MG63 (cell line): ENCODE measurements at regions not wholly inside any gene's neighbourhood (a gene's known extent, or its start where the extent isn't known, plus 50 kb on each side); places are given as distances from the start of the nearest gene placed in this dataset.

Experiments used
- DNase-seq: peaks from one replicate; pipeline ENCODE4 v3.0.0-alpha.2; 2020
- H3K27me3 ChIP-seq: fragments of 250-450 bp; sonication (Bioruptor Pico); 2 replicates; pipeline ENCODE4 v1.5.1; 2020; ENCODE audit warnings: mild to moderate bottlenecking, moderate library complexity
- H3K36me3 ChIP-seq: fragments of 250-450 bp; sonication (Bioruptor Pico); 2 replicates; pipeline ENCODE4 v1.5.1; 2020; ENCODE audit warnings: mild to moderate bottlenecking, moderate library complexity
- H3K4me3 ChIP-seq: fragments of 250-450 bp; sonication (Bioruptor Pico); 2 replicates; pipeline ENCODE4 v1.5.1; 2020; ENCODE audit warnings: mild to moderate bottlenecking, moderate library complexity
- H3K9me3 ChIP-seq: fragments of 250-450 bp; sonication (Bioruptor Pico); 2 replicates; pipeline ENCODE4 v1.5.1; 2020; ENCODE audit warnings: mild to moderate bottlenecking, moderate library complexity

DNA sequence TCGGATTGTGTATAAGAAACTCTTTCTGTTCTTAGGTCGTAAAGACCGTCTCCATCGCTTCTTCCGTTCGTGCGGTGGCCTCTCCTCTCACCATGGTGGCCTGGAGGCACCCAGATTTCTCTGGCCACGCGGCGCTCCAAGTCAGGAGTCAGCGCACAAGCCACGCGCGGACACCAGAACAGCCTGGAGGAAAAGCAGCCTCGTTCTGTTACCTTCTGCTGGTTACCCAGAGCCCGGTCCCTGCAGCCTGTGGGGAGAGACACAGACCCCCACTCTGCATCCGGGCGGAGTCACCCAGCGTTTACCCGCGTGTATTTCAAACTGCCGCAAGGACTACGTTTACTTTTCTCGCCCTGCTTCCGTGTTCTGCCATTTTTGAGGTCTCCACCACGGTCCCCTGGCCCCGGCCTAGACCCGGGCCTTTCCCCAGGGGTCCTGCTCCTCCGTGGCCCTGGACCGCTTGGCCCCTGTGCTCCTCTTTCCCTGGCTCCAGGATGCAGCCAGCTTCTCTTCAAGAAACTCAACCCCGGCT, 776.1 kb downstream of the BRD1 start:
- Histone ChIP-seq H3K9me3 (no peaks in the 10 kb centered on the region), H3K36me3 (no peaks in the 10 kb centered on the region), H3K27me3 (no peaks in the 10 kb centered on the region; the same call in 1 of the 2 replicates), H3K4me3 (peak overlapping the region; percentile 51)
- DNase-seq = no peak

GRCh38 chr22:49049691-49050090, 778.0 kb downstream of the BRD1 start:
- Histone ChIP-seq H3K27me3 (no peaks in the 10 kb centered on the region; the same call in 1 of the 2 replicates), H3K36me3 (no peaks in the 10 kb centered on the region), H3K4me3 (no peak overlapping the region), H3K9me3 (no peaks in the 10 kb centered on the region)
- DNase-seq = no peak

DNA sequence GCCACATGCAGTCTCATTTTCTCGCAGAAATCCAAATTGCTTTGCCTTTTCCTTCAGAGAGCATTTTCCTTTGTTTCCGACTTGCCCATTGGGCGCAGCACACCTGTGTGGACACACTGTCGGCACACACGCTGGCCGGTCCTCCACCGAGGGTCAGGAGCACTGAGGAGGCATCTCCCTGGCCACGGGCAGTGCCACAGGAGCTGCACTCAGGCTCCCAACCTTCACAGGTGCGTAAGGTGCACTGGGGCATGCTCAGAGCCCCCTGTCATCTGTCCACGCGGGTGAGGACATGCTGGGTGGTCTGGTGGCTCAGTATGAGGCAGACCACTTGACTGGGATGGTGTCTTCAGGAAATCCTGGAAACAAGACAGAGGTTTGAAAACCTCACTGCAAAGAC, 779.1 kb downstream of the BRD1 start:
- no peaks in the 10 kb centered on the region for H3K27me3 ChIP-seq
- no peak overlapping the region for H3K4me3 ChIP-seq
- H3K9me3 ChIP-seq = no peaks in the 10 kb centered on the region
- DNase-seq = no peak
- H3K36me3 ChIP-seq = no peaks in the 10 kb centered on the region

GRCh38 chr22:49047447-49047846, 780.2 kb downstream of the BRD1 start:
- no peak overlapping the region for H3K4me3 ChIP-seq
- no peak for DNase-seq
- no peaks in the 10 kb centered on the region for H3K36me3 ChIP-seq
- H3K27me3 ChIP-seq = no peaks in the 10 kb centered on the region
- no peaks in the 10 kb centered on the region for H3K9me3 ChIP-seq

DNA sequence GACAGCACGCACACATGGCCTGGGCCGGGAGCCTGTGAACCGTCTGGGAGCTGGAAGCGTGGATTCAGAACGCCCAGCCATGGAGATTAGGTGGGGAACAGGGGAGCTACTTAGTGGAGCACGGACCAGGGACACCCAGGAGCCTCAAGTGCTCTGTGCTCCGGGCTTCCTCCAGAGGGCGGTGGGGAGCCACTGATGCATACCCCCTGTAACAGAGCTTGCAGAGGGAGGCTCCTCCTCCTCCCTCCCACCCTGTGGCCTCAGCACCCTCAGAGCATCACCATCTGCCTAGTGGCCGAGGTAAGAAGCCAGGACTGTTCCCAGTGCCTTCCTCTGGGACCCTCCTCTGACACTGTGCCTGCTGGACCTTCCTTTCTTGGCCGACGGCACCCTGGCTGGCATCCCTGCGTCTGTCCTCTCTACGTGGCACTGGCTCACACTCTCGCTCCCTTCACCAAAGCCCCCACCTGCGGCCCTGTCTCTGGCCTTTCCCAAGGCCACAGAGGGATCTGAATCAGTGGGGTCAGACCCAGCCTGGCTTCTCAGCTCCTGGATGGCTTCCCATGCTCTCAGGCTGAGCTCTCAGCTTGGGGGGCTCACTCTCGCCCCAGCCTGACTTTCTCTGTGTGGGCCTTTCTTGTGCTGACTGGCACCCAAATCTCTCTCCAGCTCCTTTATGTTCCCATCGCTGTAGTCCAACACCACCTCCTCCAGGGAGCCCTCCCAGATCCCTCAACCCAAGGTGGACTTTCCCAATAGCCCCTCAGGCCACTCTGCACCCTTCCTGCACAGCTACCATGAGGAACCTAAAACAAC, 780.9 kb downstream of the BRD1 start:
- H3K27me3 ChIP-seq = no peaks in the 10 kb centered on the region
- DNase-seq = peak; percentile 37
- no peak overlapping the region for H3K4me3 ChIP-seq
- H3K9me3 ChIP-seq = no peaks in the 10 kb centered on the region
- H3K36me3 ChIP-seq = no peaks in the 10 kb centered on the region

DNA sequence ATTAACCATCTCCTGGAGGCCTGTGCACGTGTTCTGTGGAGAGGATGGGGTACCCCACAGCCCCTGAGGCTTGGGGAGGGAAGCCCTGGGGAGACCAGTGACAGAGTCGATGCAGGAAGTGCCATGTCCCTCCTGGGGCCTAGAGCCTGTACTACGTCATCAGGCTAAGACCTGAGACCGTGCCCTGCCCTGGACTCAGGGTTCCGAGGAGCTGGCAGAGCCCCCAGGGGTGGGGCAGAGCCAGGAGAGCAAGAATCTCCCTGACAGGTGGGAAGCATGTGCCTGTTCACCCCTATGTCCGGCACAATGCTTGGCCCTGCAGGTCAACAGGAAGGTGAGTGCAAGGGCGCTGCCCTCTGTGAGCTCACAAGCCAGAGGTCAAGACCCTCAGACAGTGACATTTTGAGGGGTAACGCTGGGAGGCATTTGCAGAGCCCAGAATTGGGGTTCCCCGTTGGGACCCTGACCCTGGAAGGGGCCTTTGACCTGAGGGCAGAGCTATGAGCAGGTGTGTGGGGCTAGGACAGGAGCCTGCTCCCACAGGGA, 781.6 kb downstream of the BRD1 start:
- H3K4me3 ChIP-seq = no peak overlapping the region
- H3K27me3 ChIP-seq = no peaks in the 10 kb centered on the region
- no peaks in the 10 kb centered on the region for H3K36me3 ChIP-seq
- no peak for DNase-seq
- H3K9me3 ChIP-seq = no peaks in the 10 kb centered on the region

DNA sequence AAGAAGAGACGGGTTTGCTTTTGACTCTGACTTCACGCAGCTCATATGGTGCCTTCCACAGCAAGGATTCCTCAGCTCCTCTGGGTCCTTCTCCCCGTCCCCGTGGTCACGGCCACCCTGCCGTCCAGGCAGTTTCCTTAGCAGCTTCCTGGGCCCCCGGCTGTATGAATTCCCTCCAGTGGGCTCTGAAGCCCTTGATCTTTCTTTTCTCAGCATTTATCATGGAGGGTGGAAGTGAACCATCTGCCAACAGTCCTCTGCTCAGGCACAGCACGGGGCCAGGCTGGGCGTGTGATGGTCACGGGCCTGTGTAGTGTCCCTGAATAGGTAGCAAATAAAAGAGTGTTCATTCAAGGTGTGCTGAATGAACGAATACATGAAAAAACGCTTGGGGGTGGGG, 782.4 kb downstream of the BRD1 start:
- DNase-seq = no peak
- Histone ChIP-seq H3K9me3 (no peaks in the 10 kb centered on the region), H3K4me3 (no peak overlapping the region), H3K36me3 (no peaks in the 10 kb centered on the region), H3K27me3 (no peaks in the 10 kb centered on the region)

GRCh38 chr22:49044776-49045175, 782.9 kb downstream of the BRD1 start:
- Histone ChIP-seq H3K4me3 (no peak overlapping the region), H3K27me3 (no peaks in the 10 kb centered on the region), H3K36me3 (no peaks in the 10 kb centered on the region), H3K9me3 (no peaks in the 10 kb centered on the region)
- DNase-seq = no peak

DNA sequence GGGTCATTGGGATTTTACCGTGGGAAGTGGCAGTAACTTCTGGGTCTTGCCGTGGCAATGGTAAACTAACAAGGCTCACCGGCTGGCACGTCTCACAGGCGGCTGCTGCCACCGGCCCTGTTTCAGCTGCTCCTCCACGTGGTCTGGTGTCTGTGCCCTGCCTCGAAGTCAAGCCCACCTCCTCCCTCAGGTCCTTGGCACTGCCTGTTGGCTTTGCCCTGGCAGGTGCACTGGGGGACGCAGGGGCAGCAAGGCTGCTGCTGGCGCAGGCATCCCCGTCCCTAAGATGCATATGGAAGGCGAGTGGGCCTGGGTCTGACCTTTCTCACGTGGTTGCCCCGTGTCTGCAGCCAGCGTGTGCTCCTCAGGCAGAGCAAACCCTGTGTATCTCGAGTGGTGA, 783.6 kb downstream of the BRD1 start:
- Histone ChIP-seq H3K9me3 (no peaks in the 10 kb centered on the region), H3K36me3 (no peaks in the 10 kb centered on the region), H3K27me3 (no peaks in the 10 kb centered on the region), H3K4me3 (no peak overlapping the region)
- DNase-seq = no peak

- no peaks in the 10 kb centered on the region for H3K9me3 ChIP-seq
- no peak for DNase-seq
- H3K27me3 ChIP-seq = no peaks in the 10 kb centered on the region
- H3K36me3 ChIP-seq = no peaks in the 10 kb centered on the region
- H3K4me3 ChIP-seq = no peak overlapping the region
Measured at GRCh38 chr22:49042877-49043859, 784.5 kb downstream of the BRD1 start.

DNA sequence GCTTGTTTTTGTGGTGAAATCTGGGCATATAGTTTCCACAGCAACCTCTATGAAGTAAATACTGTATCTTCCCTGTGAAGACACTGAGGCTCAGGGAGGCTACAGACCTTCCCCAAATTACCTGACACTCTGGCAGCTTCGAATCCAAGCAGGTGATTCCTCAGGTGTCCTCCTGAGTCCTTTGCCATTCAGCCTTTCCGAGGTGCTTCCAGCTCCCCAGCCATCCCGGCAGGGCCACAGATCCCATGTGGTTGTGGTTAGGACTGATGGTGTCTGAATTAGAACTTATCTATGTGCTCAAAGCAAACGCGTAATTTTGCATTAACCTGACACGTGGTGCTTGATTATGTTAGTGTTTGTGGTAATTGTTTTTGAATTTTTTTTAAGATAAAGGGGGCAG, 785.6 kb downstream of the BRD1 start:
- H3K9me3 ChIP-seq = no peaks in the 10 kb centered on the region
- H3K36me3 ChIP-seq = no peaks in the 10 kb centered on the region
- H3K4me3 ChIP-seq = no peak overlapping the region
- DNase-seq = no peak
- no peaks in the 10 kb centered on the region for H3K27me3 ChIP-seq

- DNase-seq = no peak
- Histone ChIP-seq H3K9me3 (no peaks in the 10 kb centered on the region), H3K4me3 (no peak overlapping the region), H3K27me3 (no peaks in the 10 kb centered on the region), H3K36me3 (no peaks in the 10 kb centered on the region)
Measured at GRCh38 chr22:49040754-49041467, 786.8 kb downstream of the BRD1 start.

DNA sequence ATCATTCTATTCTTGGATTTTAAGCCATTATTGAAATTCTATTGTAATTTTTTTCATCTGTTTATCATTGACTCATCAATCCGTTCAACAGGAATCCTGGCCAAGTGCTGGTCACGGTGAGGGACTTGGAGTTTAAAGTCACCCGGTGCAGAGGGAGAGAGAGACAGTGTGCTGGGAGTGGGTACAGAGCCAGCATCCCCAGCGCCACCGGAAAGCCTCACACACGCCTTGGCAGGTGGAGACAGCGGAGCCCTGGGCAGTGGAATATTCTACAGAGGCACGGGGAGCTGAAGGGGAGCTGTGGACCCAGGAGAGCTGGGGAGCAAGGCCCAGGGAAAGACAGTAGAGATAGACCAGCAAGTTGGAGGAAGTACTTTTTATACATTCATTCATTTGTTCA, 787.6 kb downstream of the BRD1 start:
- H3K9me3 ChIP-seq = no peaks in the 10 kb centered on the region
- no peaks in the 10 kb centered on the region for H3K36me3 ChIP-seq
- no peak overlapping the region for H3K4me3 ChIP-seq
- H3K27me3 ChIP-seq = no peaks in the 10 kb centered on the region
- DNase-seq = no peak

- no peak for DNase-seq
- no peaks in the 10 kb centered on the region for H3K36me3 ChIP-seq
- H3K9me3 ChIP-seq = no peaks in the 10 kb centered on the region
- H3K27me3 ChIP-seq = no peaks in the 10 kb centered on the region
- no peak overlapping the region for H3K4me3 ChIP-seq
Measured at GRCh38 chr22:49039625-49040024, 788.0 kb downstream of the BRD1 start.

DNA sequence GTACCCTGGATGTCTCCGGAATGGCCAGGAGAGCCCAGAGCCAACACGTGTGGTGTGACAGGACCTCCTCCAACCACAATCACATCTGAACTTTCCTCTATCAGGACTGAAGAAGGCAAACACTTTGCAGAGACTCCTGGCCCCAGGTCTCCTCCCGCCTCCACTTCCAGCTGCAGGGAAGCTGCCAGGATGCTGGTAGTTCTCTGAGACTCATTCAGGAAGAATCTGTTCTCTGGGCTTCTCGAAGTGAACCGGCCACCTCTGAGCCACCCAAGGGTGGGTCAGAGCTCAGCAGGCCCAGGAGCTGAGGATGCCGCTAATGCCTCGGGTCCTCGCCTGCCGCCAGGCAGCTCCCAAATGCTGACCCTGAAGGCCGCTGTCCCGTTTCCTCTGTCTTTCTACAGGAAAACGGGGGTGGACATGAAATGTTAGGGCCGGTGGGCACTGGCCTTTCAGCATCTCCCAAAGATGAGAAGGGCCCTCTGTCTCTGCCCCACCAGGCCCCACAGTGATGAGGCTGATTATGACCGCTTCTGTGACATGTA, 789.9 kb downstream of the BRD1 start:
- Histone ChIP-seq H3K9me3 (no peaks in the 10 kb centered on the region), H3K4me3 (no peak overlapping the region), H3K36me3 (no peaks in the 10 kb centered on the region), H3K27me3 (no peaks in the 10 kb centered on the region)
- DNase-seq = no peak

GRCh38 chr22:49036513-49036912, 791.2 kb downstream of the BRD1 start:
- no peaks in the 10 kb centered on the region for H3K27me3 ChIP-seq
- H3K4me3 ChIP-seq = no peak overlapping the region
- DNase-seq = no peak
- H3K36me3 ChIP-seq = no peaks in the 10 kb centered on the region
- no peaks in the 10 kb centered on the region for H3K9me3 ChIP-seq
